GM12801 (cell line): ENCODE measurements at regions not wholly inside any gene's neighbourhood (a gene's known extent, or its start where the extent isn't known, plus 50 kb on each side); places are given as distances from the start of the nearest gene placed in this dataset.

Source experiments
- TF ChIP-seq, protein P1 (sequence below): IDR thresholded peaks from one replicate; pipeline ENCODE4 v1.5.1; 2011; ENCODE audit warnings: control low read depth; ENCODE audit not compliant: insufficient read length; ENCODE audit errors: extremely low read depth

GRCh38 chr15:53197426-53197839, 407.3 kb upstream of the ONECUT1 start:
- TF ChIP-seq, protein P1, sequence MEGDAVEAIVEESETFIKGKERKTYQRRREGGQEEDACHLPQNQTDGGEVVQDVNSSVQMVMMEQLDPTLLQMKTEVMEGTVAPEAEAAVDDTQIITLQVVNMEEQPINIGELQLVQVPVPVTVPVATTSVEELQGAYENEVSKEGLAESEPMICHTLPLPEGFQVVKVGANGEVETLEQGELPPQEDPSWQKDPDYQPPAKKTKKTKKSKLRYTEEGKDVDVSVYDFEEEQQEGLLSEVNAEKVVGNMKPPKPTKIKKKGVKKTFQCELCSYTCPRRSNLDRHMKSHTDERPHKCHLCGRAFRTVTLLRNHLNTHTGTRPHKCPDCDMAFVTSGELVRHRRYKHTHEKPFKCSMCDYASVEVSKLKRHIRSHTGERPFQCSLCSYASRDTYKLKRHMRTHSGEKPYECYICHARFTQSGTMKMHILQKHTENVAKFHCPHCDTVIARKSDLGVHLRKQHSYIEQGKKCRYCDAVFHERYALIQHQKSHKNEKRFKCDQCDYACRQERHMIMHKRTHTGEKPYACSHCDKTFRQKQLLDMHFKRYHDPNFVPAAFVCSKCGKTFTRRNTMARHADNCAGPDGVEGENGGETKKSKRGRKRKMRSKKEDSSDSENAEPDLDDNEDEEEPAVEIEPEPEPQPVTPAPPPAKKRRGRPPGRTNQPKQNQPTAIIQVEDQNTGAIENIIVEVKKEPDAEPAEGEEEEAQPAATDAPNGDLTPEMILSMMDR, result peak; percentile 48

DNA sequence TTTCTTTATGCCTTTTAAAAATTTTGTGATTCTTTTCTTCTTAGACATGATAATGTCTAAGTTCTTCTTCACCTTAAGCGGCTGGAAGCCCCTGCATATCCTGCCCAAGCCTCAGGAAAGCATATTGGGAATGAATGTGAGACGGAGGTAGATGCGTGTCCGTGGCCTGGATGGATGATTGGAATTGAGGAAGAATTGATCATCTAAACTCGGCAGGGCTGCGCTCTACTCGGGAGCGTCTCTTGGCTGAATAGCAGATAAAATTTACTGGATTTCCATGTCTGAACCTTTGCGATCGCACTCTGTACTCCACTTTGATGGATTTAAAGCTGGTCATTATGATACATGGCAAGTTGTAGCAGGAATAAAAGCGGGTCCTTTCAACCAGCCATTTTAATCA, 406.7 kb upstream of the ONECUT1 start:
- TF ChIP-seq, protein P1, result no peak

GRCh38 chr15:53196242-53196641, 406.1 kb upstream of the ONECUT1 start:
- TF ChIP-seq, protein P1, result no peak

GRCh38 chr15:53193149-53193548, 403.0 kb upstream of the ONECUT1 start:
- TF ChIP-seq, protein P1, result no peak

GRCh38 chr15:53189860-53190259, 399.7 kb upstream of the ONECUT1 start:
- TF ChIP-seq, protein P1, result no peak

DNA sequence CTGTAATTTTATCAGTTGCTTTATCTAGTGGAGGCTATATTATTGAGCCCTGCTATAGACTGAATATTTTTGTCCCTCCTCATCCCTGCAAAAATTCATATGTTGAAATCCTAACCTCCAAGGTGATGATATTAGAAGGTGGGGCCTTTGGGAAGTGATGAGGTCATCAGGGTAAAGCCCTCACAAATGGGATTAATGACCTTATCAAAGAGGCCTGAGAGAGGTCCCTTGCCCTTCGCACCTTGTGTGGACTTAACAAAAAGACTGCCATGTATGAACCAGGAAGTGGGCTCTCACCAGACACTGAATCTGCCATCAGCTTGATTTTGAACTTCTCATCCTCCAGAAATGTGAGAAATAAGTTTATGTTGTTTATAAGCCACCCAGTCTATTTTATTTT, 381.4 kb upstream of the ONECUT1 start:
- TF ChIP-seq, protein P1, result no peak

- TF ChIP-seq, protein P1, result no peak
These were observed 376.6 kb upstream of the ONECUT1 start for GRCh38 chr15:53166684-53167201.
